ENCODE measurements at regions not wholly inside any gene's neighbourhood (a gene's known extent, or its start where the extent isn't known, plus 50 kb on each side); places are given as distances from the start of the nearest gene placed in this dataset.
"Not testable (repeated sequence)": the region's sequence is repeated elsewhere in the genome, so short reads cannot be mapped to it uniquely, and the experiment has no call there.

DNA sequence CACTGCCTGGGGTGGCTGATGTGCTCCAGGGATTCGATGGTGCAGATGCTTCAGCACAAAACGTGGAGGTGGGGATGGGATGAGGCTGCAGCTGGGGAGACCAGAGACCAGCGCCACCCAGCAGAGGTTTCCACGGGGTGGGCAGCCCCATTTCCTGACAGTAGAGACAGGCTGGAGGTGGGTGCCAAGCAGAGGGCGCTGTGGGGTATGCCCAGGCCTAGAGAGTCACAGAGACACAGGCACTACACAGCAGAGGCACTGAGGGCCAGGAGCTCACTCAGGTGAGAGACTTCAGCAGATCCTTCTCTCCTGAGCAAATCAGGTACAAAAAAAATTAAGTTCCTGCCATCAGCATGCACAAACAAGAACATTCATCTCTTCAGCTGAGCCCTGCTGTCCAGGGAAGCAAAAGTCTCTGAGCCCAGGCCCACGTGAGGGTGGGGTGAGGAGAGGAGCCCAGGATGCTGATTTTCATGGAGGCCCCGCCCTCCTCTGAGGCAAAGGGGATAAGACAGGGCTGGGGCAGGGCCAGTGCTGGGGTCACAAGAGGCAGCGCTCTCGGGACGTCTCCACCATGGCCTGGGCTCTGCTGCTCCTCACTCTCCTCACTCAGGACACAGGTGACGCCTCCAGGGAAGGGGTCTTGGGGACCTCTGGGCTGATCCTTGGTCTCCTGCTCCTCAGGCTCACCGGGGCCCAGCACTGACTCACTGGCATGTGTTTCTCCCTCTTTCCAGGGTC lies 53.1 kb downstream of the GGTLC2 start:
- DNase-seq (ENCODE audit: low read depth in 2 of 2) = no peak

DNA sequence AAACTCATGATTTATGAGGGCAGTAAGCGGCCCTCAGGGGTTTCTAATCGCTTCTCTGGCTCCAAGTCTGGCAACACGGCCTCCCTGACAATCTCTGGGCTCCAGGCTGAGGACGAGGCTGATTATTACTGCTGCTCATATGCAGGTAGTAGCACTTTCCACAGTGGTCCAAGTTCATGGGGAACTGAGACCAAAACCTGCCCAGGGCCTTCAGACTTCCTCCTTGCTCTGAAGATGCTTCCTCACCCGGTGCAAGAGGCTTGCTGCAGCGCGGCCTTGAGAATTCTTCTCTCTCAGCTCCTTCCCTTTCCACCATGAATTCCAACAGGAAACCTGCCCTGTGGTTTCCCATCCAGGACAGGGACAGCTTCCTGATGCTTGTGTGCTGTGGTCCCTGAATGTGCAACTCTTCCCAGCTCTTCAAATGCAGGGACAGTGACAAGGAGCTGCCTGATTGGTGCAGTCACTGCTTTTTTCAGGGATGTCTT lies 53.9 kb downstream of the GGTLC2 start:
- DNase-seq (ENCODE audit: low read depth in 2 of 2) = no peak

DNA sequence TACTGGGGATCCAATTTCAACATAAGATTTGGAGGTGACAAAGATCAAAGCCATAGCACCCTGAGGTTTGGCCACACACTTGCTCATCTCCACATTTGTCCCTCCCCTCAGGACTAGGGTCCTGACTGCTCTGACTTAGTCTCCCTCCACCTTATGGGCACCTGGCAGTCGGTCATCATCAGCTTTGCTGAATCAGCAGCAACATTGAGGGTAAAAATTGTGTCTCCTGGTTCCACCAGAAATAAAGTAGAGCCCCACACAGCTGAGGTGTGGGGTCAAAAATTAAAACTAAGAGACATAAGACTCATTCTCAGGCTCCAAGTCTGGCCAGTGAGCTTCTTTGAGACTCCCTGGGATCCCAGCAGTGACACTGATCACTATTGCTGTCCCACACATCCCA lies 56.2 kb downstream of the GGTLC2 start:
- no peak for DNase-seq (ENCODE audit: low read depth in 2 of 2)

GRCh38 chr22:22701557-22701956 lies 57.1 kb downstream of the GGTLC2 start:
- not testable (repeated sequence) for DNase-seq (ENCODE audit: low read depth in 2 of 2)

GRCh38 chr22:22702237-22703202 lies 58.1 kb downstream of the GGTLC2 start:
- no peak for DNase-seq (ENCODE audit: low read depth in 2 of 2)

DNA sequence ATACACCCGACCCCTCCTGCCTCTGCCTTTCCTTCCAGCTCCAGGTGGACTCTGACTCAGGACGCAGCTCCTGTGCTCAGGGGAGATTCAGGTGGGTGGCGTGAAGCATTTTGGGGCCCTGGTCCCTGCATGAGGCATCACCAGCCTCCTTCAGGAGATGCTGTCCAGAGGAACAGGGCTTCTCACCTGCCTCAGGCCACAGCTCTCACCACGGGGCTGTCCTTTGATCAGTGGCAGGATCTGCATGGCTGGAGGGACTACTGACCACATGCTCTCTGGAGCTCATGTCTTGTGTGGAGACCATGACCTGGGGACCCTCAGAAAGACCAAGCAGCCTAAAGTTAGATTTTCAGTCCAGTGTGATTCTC lies 58.8 kb downstream of the GGTLC2 start:
- DNase-seq (ENCODE audit: low read depth in 2 of 2) = no peak

DNA sequence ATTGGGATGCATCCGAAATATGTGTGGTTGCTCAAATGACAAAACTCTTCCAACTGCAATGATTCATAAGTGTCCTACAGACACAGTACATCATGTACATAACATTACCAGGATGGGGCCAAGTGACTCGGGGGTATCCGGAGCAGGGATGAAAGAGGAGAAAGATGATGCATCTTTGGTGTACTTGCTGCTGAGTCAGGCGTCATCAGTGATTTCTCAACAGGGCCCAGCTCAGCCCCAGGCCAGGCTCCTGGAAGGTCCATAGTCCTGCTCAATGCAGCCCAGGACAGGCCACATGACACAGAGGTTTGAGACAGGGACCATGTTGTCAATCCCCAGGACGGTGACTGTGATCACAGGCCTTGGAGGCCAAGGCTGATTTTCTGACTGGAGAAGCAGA lies 59.3 kb downstream of the GGTLC2 start:
- DNase-seq (ENCODE audit: low read depth in 2 of 2) = no peak

DNA sequence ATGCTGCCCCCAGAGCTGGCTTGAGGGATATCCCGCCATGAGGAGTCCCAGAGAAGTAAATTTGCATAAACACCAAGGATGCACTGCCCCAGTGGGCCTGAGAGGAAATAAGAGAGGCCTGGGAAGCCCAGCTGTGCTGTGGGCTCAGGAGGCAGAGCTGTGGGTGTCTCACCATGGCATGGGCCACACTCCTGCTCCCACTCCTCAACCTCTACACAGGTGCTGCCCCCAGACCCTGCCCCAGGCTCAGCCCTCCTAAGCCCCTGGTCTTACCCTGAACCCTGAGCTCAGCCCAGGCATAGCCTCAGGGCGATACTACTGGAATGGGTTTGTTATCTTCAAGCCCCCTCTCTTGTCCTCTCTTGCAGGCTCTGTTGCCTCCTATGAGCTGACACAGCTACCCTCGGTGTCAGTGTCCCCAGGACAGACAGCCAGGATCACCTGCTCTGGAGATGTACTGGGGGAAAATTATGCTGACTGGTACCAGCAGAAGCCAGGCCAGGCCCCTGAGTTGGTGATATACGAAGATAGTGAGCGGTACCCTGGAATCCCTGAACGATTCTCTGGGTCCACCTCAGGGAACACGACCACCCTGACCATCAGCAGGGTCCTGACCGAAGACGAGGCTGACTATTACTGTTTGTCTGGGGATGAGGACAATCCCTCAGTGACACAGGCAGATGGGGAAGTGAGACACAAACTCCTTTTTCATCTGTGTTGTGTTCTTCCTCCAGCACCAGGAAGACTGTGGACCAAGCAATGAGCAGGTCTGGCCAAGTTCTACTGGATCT lies 59.9 kb downstream of the GGTLC2 start:
- no peak for DNase-seq (ENCODE audit: low read depth in 2 of 2)

GRCh38 chr22:22705328-22706100 lies 61.1 kb downstream of the GGTLC2 start:
- no peak for DNase-seq (ENCODE audit: low read depth in 2 of 2)

- DNase-seq (ENCODE audit: low read depth in 2 of 2) = no peak
Observed at GRCh38 chr22:22706253-22706915, 62.0 kb downstream of the GGTLC2 start.

GRCh38 chr22:22709719-22710445 lies 65.5 kb downstream of the GGTLC2 start:
- no peak for DNase-seq (ENCODE audit: low read depth in 2 of 2)

GRCh38 chr22:22710719-22711531 lies 66.5 kb downstream of the GGTLC2 start:
- DNase-seq (ENCODE audit: low read depth in 2 of 2) = peak; percentile 61 to 75

DNA sequence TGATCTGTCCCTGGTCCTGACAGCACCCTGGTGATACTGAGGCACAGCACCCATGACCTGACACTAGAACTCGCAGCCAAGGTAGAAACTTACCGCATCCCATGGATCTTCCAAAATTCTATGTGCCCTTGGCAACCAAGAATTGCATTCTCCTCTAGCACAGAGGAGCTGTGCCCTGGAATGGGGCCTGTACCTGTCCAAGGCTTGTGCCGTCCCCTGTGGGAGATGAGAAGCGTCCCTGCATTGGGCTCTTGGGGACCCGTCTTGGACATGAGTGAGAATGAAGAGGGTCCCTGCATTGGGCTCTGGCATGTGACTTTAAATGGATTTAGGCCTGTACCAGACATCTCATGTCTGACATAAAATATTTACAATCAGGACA lies 67.1 kb downstream of the GGTLC2 start:
- no peak for DNase-seq (ENCODE audit: low read depth in 2 of 2)

GRCh38 chr22:22712092-22712658 lies 67.8 kb downstream of the GGTLC2 start:
- no peak for DNase-seq (ENCODE audit: low read depth in 2 of 2)

GRCh38 chr22:22712666-22713365 lies 68.4 kb downstream of the GGTLC2 start:
- DNase-seq (ENCODE audit: low read depth in 2 of 2) = no peak

- no peak for DNase-seq (ENCODE audit: low read depth in 2 of 2)
Observed at GRCh38 chr22:22713416-22713815, 69.0 kb downstream of the GGTLC2 start.

- no peak for DNase-seq (ENCODE audit: low read depth in 2 of 2)
Observed at GRCh38 chr22:22714600-22715335, 70.4 kb downstream of the GGTLC2 start.

Data from stimulated activated CD4-positive, alpha-beta T cell treated with anti-CD3 and anti-CD28 coated beads, Interleukin-4, amount 100 ng/mL, for 48 hours (primary cell).